ENCODE measurements at regions not wholly inside any gene's neighbourhood (a gene's known extent, or its start where the extent isn't known, plus 50 kb on each side); places are given as distances from the start of the nearest gene placed in this dataset.

GRCh38 chr3:113096188-113096892 lies 105.6 kb downstream of the GTPBP8 start:
- DNase-seq: peak; percentile 53

- DNase-seq: no peak
These were observed 107.2 kb downstream of the GTPBP8 start for GRCh38 chr3:113097960-113098447.

- no peak for DNase-seq
These were observed 109.3 kb downstream of the GTPBP8 start for GRCh38 chr3:113100063-113100462.

- no peak for DNase-seq
These were observed 107.8 kb upstream of the BOC start for GRCh38 chr3:113103588-113103987.

- DNase-seq: peak; percentile 81
These were observed 106.8 kb upstream of the BOC start for GRCh38 chr3:113104357-113105092.

- no peak for DNase-seq
These were observed 106.3 kb upstream of the BOC start for GRCh38 chr3:113105093-113105449.

- DNase-seq: no peak
These were observed 105.2 kb upstream of the BOC start for GRCh38 chr3:113105966-113106660.

GRCh38 chr3:113110267-113110666 lies 101.1 kb upstream of the BOC start:
- peak; percentile 25 for DNase-seq

- no peak for DNase-seq
These were observed 100.2 kb upstream of the BOC start for GRCh38 chr3:113111011-113111707.

- DNase-seq: no peak
These were observed 98.0 kb upstream of the BOC start for GRCh38 chr3:113113361-113113760.

GRCh38 chr3:113117511-113118234 lies 93.7 kb upstream of the BOC start:
- peak; percentile 58 for DNase-seq

- no peak for DNase-seq
These were observed 93.0 kb upstream of the BOC start for GRCh38 chr3:113118336-113118735.

GRCh38 chr3:113124256-113124830 lies 87.0 kb upstream of the BOC start:
- DNase-seq: peak; percentile 68

GRCh38 chr3:113125951-113126350 lies 85.4 kb upstream of the BOC start:
- DNase-seq: no peak

GRCh38 chr3:113128386-113129015 lies 82.9 kb upstream of the BOC start:
- DNase-seq: peak; percentile 18

- no peak for DNase-seq
These were observed 82.2 kb upstream of the BOC start for GRCh38 chr3:113129168-113129567.

GRCh38 chr3:113132571-113132996 lies 78.8 kb upstream of the BOC start:
- no peak for DNase-seq

- DNase-seq: no peak
These were observed 78.2 kb upstream of the BOC start for GRCh38 chr3:113133140-113133539.

- DNase-seq: peak; percentile 52
These were observed 75.3 kb upstream of the BOC start for GRCh38 chr3:113136071-113136470.

GRCh38 chr3:113136544-113136943 lies 74.8 kb upstream of the BOC start:
- DNase-seq: no peak
